GM23338 (cell line): ENCODE measurements at regions not wholly inside any gene's neighbourhood (a gene's known extent, or its start where the extent isn't known, plus 50 kb on each side); places are given as distances from the start of the nearest gene placed in this dataset.

Source experiments
- CREB1 ChIP-seq: fragments of 250-450 bp; sonication (Bioruptor Pico); IDR thresholded peaks from 2 replicates; pipeline ENCODE4 v1.5.0; 2020; ENCODE audit warnings: low read depth, mild to moderate bottlenecking, moderate library complexity
- EZH2 ChIP-seq: fragments of 200-600 bp; sonication (generic); IDR thresholded peaks from one replicate; pipeline ENCODE4 v1.8.0; 2017; ENCODE audit warnings: antibody characterized with exemption, mild to moderate bottlenecking, low read depth; ENCODE audit not compliant: unreplicated experiment
- EZH2phosphoT487 ChIP-seq: fragments of 200-600 bp; sonication (generic); IDR thresholded peaks from one replicate; pipeline ENCODE4 v1.8.1; 2018; ENCODE audit warnings: antibody characterized with exemption; ENCODE audit not compliant: unreplicated experiment
- JUNB ChIP-seq: IDR thresholded peaks from one replicate; pipeline ENCODE4 v1.6.1; 2016; ENCODE audit warnings: antibody characterized with exemption; ENCODE audit not compliant: unreplicated experiment
- NANOG ChIP-seq: IDR thresholded peaks from 2 replicates; pipeline ENCODE4 v1.6.1; 2016; ENCODE audit warnings: antibody characterized with exemption, borderline replicate concordance
- POLR2AphosphoS5 ChIP-seq: IDR thresholded peaks from 2 replicates; pipeline ENCODE4 v1.6.1; 2016; ENCODE audit warnings: antibody characterized with exemption, low read depth
- STAT1 ChIP-seq: IDR thresholded peaks from one replicate; pipeline ENCODE4 v1.6.1; 2016; ENCODE audit warnings: antibody characterized with exemption; ENCODE audit not compliant: unreplicated experiment
- ZNF114 ChIP-seq: fragments of 250-450 bp; sonication (Bioruptor Pico); IDR thresholded peaks from 2 replicates; pipeline ENCODE4 v1.5.0; 2020; ENCODE audit warnings: mild to moderate bottlenecking, moderate library complexity
- ZNF331 ChIP-seq: fragments of 250-450 bp; sonication (Bioruptor Pico); IDR thresholded peaks from 2 replicates; pipeline ENCODE4 v1.5.0; 2020; ENCODE audit warnings: low read depth, mild to moderate bottlenecking, moderate library complexity
- TF ChIP-seq, protein P1 (sequence below), 2 experiments: fragments of 200-600 bp in 1 of 2; sonication (generic) in 1 of 2; conservative IDR thresholded peaks; 2 replicates each; pipeline versions ENCODE4 v1.5.1 to v1.6.1; 2016 to 2017; ENCODE audit warnings: antibody characterized with exemption in 2 of 2, low read depth in 2 of 2, mild to moderate bottlenecking in 2 of 2, moderate library complexity in 1 of 2
- TF ChIP-seq, protein P2 (sequence below): IDR thresholded peaks from one replicate; pipeline ENCODE4 v1.6.1; 2018; ENCODE audit warnings: antibody characterized with exemption; ENCODE audit not compliant: unreplicated experiment
- TF ChIP-seq, protein P3 (sequence below): IDR thresholded peaks from 2 replicates; pipeline ENCODE4 v1.6.1; 2016; ENCODE audit warnings: antibody characterized with exemption
- TF ChIP-seq, protein P4 (sequence below): fragments of 250-450 bp; sonication (Bioruptor Pico); IDR thresholded peaks from 2 replicates; pipeline ENCODE4 v1.5.0; 2020; ENCODE audit warnings: mild to moderate bottlenecking, moderate library complexity

DNA sequence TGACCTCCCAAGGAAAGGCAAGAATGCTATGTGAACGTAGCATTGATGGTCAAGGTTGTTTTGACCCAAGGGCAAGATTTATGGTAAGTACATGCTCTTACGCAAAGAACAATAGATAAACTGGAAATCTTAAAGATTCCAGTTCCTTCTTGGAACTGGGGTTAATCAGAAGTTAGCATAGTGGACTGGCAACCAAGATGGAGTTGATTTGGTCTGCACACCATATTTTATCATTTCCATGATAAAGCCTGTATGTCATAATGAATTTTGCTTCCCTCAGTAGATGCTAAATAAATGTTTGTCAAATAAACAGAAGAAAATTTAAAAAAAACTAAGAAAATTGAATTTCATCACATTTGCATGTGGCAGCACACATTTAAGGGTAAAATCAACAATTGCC lies 242.4 kb upstream of the MEF2C start:
- TF ChIP-seq, protein P1, sequence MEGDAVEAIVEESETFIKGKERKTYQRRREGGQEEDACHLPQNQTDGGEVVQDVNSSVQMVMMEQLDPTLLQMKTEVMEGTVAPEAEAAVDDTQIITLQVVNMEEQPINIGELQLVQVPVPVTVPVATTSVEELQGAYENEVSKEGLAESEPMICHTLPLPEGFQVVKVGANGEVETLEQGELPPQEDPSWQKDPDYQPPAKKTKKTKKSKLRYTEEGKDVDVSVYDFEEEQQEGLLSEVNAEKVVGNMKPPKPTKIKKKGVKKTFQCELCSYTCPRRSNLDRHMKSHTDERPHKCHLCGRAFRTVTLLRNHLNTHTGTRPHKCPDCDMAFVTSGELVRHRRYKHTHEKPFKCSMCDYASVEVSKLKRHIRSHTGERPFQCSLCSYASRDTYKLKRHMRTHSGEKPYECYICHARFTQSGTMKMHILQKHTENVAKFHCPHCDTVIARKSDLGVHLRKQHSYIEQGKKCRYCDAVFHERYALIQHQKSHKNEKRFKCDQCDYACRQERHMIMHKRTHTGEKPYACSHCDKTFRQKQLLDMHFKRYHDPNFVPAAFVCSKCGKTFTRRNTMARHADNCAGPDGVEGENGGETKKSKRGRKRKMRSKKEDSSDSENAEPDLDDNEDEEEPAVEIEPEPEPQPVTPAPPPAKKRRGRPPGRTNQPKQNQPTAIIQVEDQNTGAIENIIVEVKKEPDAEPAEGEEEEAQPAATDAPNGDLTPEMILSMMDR (conservative IDR thresholded peaks at IDR 0.05; ENCODE audit: low read depth in 2 of 2) = no peak
- TF ChIP-seq JUNB (no peak), POLR2AphosphoS5 (no peak), EZH2phosphoT487 (no peak), EZH2 (no peak), CREB1 (CRISPR knock-in tag) (no peak), STAT1 (no peak), ZNF114 (no peak), ZNF331 (CRISPR knock-in tag) (no peak), NANOG (no peak)
- TF ChIP-seq, protein P2, sequence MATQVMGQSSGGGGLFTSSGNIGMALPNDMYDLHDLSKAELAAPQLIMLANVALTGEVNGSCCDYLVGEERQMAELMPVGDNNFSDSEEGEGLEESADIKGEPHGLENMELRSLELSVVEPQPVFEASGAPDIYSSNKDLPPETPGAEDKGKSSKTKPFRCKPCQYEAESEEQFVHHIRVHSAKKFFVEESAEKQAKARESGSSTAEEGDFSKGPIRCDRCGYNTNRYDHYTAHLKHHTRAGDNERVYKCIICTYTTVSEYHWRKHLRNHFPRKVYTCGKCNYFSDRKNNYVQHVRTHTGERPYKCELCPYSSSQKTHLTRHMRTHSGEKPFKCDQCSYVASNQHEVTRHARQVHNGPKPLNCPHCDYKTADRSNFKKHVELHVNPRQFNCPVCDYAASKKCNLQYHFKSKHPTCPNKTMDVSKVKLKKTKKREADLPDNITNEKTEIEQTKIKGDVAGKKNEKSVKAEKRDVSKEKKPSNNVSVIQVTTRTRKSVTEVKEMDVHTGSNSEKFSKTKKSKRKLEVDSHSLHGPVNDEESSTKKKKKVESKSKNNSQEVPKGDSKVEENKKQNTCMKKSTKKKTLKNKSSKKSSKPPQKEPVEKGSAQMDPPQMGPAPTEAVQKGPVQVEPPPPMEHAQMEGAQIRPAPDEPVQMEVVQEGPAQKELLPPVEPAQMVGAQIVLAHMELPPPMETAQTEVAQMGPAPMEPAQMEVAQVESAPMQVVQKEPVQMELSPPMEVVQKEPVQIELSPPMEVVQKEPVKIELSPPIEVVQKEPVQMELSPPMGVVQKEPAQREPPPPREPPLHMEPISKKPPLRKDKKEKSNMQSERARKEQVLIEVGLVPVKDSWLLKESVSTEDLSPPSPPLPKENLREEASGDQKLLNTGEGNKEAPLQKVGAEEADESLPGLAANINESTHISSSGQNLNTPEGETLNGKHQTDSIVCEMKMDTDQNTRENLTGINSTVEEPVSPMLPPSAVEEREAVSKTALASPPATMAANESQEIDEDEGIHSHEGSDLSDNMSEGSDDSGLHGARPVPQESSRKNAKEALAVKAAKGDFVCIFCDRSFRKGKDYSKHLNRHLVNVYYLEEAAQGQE = no peak
- TF ChIP-seq, protein P3, sequence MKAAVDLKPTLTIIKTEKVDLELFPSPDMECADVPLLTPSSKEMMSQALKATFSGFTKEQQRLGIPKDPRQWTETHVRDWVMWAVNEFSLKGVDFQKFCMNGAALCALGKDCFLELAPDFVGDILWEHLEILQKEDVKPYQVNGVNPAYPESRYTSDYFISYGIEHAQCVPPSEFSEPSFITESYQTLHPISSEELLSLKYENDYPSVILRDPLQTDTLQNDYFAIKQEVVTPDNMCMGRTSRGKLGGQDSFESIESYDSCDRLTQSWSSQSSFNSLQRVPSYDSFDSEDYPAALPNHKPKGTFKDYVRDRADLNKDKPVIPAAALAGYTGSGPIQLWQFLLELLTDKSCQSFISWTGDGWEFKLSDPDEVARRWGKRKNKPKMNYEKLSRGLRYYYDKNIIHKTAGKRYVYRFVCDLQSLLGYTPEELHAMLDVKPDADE = no peak
- TF ChIP-seq, protein P4, sequence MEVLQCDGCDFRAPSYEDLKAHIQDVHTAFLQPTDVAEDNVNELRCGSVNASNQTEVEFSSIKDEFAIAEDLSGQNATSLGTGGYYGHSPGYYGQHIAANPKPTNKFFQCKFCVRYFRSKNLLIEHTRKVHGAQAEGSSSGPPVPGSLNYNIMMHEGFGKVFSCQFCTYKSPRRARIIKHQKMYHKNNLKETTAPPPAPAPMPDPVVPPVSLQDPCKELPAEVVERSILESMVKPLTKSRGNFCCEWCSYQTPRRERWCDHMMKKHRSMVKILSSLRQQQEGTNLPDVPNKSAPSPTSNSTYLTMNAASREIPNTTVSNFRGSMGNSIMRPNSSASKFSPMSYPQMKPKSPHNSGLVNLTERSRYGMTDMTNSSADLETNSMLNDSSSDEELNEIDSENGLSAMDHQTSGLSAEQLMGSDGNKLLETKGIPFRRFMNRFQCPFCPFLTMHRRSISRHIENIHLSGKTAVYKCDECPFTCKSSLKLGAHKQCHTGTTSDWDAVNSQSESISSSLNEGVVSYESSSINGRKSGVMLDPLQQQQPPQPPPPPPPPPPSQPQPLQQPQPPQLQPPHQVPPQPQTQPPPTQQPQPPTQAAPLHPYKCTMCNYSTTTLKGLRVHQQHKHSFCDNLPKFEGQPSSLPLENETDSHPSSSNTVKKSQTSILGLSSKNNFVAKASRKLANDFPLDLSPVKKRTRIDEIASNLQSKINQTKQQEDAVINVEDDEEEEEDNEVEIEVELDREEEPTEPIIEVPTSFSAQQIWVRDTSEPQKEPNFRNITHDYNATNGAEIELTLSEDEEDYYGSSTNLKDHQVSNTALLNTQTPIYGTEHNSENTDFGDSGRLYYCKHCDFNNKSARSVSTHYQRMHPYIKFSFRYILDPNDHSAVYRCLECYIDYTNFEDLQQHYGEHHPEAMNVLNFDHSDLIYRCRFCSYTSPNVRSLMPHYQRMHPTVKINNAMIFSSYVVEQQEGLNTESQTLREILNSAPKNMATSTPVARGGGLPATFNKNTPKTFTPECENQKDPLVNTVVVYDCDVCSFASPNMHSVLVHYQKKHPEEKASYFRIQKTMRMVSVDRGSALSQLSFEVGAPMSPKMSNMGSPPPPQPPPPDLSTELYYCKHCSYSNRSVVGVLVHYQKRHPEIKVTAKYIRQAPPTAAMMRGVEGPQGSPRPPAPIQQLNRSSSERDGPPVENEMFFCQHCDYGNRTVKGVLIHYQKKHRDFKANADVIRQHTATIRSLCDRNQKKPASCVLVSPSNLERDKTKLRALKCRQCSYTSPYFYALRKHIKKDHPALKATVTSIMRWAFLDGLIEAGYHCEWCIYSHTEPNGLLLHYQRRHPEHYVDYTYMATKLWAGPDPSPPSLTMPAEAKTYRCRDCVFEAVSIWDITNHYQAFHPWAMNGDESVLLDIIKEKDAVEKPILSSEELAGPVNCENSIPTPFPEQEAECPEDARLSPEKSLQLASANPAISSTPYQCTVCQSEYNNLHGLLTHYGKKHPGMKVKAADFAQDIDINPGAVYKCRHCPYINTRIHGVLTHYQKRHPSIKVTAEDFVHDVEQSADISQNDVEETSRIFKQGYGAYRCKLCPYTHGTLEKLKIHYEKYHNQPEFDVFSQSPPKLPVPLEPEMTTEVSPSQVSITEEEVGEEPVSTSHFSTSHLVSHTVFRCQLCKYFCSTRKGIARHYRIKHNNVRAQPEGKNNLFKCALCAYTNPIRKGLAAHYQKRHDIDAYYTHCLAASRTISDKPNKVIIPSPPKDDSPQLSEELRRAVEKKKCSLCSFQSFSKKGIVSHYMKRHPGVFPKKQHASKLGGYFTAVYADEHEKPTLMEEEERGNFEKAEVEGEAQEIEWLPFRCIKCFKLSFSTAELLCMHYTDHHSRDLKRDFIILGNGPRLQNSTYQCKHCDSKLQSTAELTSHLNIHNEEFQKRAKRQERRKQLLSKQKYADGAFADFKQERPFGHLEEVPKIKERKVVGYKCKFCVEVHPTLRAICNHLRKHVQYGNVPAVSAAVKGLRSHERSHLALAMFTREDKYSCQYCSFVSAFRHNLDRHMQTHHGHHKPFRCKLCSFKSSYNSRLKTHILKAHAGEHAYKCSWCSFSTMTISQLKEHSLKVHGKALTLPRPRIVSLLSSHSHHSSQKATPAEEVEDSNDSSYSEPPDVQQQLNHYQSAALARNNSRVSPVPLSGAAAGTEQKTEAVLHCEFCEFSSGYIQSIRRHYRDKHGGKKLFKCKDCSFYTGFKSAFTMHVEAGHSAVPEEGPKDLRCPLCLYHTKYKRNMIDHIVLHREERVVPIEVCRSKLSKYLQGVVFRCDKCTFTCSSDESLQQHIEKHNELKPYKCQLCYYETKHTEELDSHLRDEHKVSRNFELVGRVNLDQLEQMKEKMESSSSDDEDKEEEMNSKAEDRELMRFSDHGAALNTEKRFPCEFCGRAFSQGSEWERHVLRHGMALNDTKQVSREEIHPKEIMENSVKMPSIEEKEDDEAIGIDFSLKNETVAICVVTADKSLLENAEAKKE (CRISPR knock-in tag) = no peak
